ENCODE measurements at regions not wholly inside any gene's neighbourhood (a gene's known extent, or its start where the extent isn't known, plus 50 kb on each side); places are given as distances from the start of the nearest gene placed in this dataset.
"Not testable (repeated sequence)": the region's sequence is repeated elsewhere in the genome, so short reads cannot be mapped to it uniquely, and the experiment has no call there.

- DNase-seq: no peak
- Histone ChIP-seq H3K36me3 (no peaks in the 10 kb centered on the region), H3K27ac (no peak overlapping the region), H3K27me3 (no peaks in the 10 kb centered on the region), H3K4me3 (no peak overlapping the region), H3K4me1 (no peaks in the 10 kb centered on the region), H3K9me3 (no peaks in the 10 kb centered on the region)
- ATAC-seq (ENCODE audit: low FRiP score in 2 of 2): no peak
- TF ChIP-seq POLR2AphosphoS5 (IDR thresholded peaks at IDR 0.05) (no peak), POLR2A (IDR thresholded peaks at IDR 0.05) (no peak), EP300 (IDR thresholded peaks at IDR 0.05) (no peak), CTCF (IDR thresholded peaks at IDR 0.05) (no peak)
These were observed 344.6 kb downstream of the MMUT start for GRCh38 chr6:49118478-49118877.

- DNase-seq: no peak
These were observed 352.1 kb downstream of the MMUT start for GRCh38 chr6:49110916-49111315.

GRCh38 chr6:49097664-49098063, 365.4 kb downstream of the MMUT start:
- H3K36me3 ChIP-seq; H3K4me3 ChIP-seq; H3K9me3 ChIP-seq; H3K27me3 ChIP-seq; H3K4me1 ChIP-seq; H3K27ac ChIP-seq; ATAC-seq (ENCODE audit: low FRiP score in 2 of 2): not testable (repeated sequence)
- peak in 1 of 2 donors; percentile 15 for DNase-seq
- WGBS, 2 donors: 95 to 98% methylated on average over 7 to 8 of the region's 11 CpGs

More at GRCh38 chr6:49110916-49111315, 352.1 kb downstream of the MMUT start:
- ATAC-seq (ENCODE audit: low FRiP score in 2 of 2): no peak
- no peak overlapping the region for H3K4me3 ChIP-seq
- 92 to 95% methylated on average over 2 of the region's 2 CpGs for WGBS, 2 donors
- no peaks in the 10 kb centered on the region for H3K9me3 ChIP-seq
- no peak overlapping the region for H3K27ac ChIP-seq
- H3K4me1 ChIP-seq: no peaks in the 10 kb centered on the region
- no peaks in the 10 kb centered on the region for H3K36me3 ChIP-seq
- TF ChIP-seq CTCF (IDR thresholded peaks at IDR 0.05) (no peak), EP300 (IDR thresholded peaks at IDR 0.05) (no peak), POLR2AphosphoS5 (IDR thresholded peaks at IDR 0.05) (no peak), POLR2A (IDR thresholded peaks at IDR 0.05) (no peak)
- no peaks in the 10 kb centered on the region for H3K27me3 ChIP-seq

GRCh38 chr6:49097116-49097515, 365.9 kb downstream of the MMUT start:
- Histone ChIP-seq H3K27me3 (no peaks in the 10 kb centered on the region), H3K4me1 (no peaks in the 10 kb centered on the region), H3K27ac (no peak overlapping the region), H3K36me3 (no peaks in the 10 kb centered on the region), H3K9me3 (peaks cover 0 to 4% (median 0%) of the 10 kb centered on the region in 4 donors), H3K4me3 (no peak overlapping the region)
- TF ChIP-seq CTCF (IDR thresholded peaks at IDR 0.05): no peak
- TF ChIP-seq EP300 (IDR thresholded peaks at IDR 0.05): no peak
- TF ChIP-seq POLR2A (IDR thresholded peaks at IDR 0.05): no peak
- TF ChIP-seq POLR2AphosphoS5 (IDR thresholded peaks at IDR 0.05): no peak
- WGBS, 2 donors: 69 to 86% methylated on average over 2 of the region's 2 CpGs
- ATAC-seq (ENCODE audit: low FRiP score in 2 of 2) (no peak), DNase-seq (no peak)

GRCh38 chr6:49088631-49089030, 374.4 kb downstream of the MMUT start:
- Histone ChIP-seq H3K4me1 (no peaks in the 10 kb centered on the region), H3K36me3 (no peaks in the 10 kb centered on the region), H3K27ac (no peak overlapping the region), H3K4me3 (no peak overlapping the region), H3K27me3 (no peaks in the 10 kb centered on the region), H3K9me3 (peaks cover 0 to 4% (median 0%) of the 10 kb centered on the region in 4 donors)
- no peak for TF ChIP-seq EP300 (IDR thresholded peaks at IDR 0.05)
- TF ChIP-seq CTCF (IDR thresholded peaks at IDR 0.05): no peak
- TF ChIP-seq POLR2A (IDR thresholded peaks at IDR 0.05): no peak
- no peak for TF ChIP-seq POLR2AphosphoS5 (IDR thresholded peaks at IDR 0.05)
- no peak for ATAC-seq (ENCODE audit: low FRiP score in 2 of 2)
- no peak for DNase-seq
- 91 to 95% methylated on average over 4 of the region's 4 CpGs for WGBS, 2 donors
